Gastrocnemius medialis (tissue), 4 donors: ENCODE measurements at regions not wholly inside any gene's neighbourhood (a gene's known extent, or its start where the extent isn't known, plus 50 kb on each side); places are given as distances from the start of the nearest gene placed in this dataset.

Experiments
- POLR2A ChIP-seq, 2 donors: fragments of 450-650 bp; IDR thresholded peaks; one replicate each; pipeline ENCODE4 v1.6.1; 2017; ENCODE audit warnings: antibody characterized with exemption in 2 of 2, mild to moderate bottlenecking in 2 of 2, moderate library complexity in 2 of 2
- TF ChIP-seq, protein P1 (sequence below), 5 experiments: fragments of 450-650 bp in 3 of 5; fragments of 200-600 bp in 2 of 5; sonication (generic) in 2 of 5; IDR thresholded peaks in 4 of 5; conservative IDR thresholded peaks in 1 of 5; 1 replicate in 4 of 5; 2 replicates in 1 of 5; pipeline ENCODE4 v1.5.1; 2016 to 2019; ENCODE audit warnings: antibody characterized with exemption in 5 of 5, mild to moderate bottlenecking in 3 of 5, moderate library complexity in 3 of 5

- TF ChIP-seq POLR2A (IDR thresholded peaks at IDR 0.05): no peak
- TF ChIP-seq, protein P1, sequence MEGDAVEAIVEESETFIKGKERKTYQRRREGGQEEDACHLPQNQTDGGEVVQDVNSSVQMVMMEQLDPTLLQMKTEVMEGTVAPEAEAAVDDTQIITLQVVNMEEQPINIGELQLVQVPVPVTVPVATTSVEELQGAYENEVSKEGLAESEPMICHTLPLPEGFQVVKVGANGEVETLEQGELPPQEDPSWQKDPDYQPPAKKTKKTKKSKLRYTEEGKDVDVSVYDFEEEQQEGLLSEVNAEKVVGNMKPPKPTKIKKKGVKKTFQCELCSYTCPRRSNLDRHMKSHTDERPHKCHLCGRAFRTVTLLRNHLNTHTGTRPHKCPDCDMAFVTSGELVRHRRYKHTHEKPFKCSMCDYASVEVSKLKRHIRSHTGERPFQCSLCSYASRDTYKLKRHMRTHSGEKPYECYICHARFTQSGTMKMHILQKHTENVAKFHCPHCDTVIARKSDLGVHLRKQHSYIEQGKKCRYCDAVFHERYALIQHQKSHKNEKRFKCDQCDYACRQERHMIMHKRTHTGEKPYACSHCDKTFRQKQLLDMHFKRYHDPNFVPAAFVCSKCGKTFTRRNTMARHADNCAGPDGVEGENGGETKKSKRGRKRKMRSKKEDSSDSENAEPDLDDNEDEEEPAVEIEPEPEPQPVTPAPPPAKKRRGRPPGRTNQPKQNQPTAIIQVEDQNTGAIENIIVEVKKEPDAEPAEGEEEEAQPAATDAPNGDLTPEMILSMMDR (IDR thresholded peaks at IDR 0.05 in 4 of 5, conservative IDR thresholded peaks at IDR 0.05 in 1 of 5): no peak
These were observed 119.3 kb upstream of the FSCB start for GRCh38 chr14:44626423-44626822.
